ENCODE measurements at regions not wholly inside any gene's neighbourhood (a gene's known extent, or its start where the extent isn't known, plus 50 kb on each side); places are given as distances from the start of the nearest gene placed in this dataset.

GRCh38 chr3:117512975-117513374, 803.4 kb downstream of the TUSC7 start:
- TF ChIP-seq FOXA1 (IDR thresholded peaks at IDR 0.05) (no peak), TARDBP (IDR thresholded peaks at IDR 0.05) (no peak), NFRKB (IDR thresholded peaks at IDR 0.05) (no peak), ARNT (IDR thresholded peaks at IDR 0.05) (no peak), L3MBTL2 (conservative IDR thresholded peaks at IDR 0.05) (no peak)
- POLR2A ChIA-PET: no interaction called here
- no peak for DNase-seq (ENCODE audit: extremely low spot score)
- CTCF ChIA-PET: no interaction called here

- TF ChIP-seq SP1 (IDR thresholded peaks at IDR 0.05): no peak
- TF ChIP-seq HDGF (IDR thresholded peaks at IDR 0.05; ENCODE audit: borderline replicate concordance): no peak
- ChIA-PET CTCF (no interaction called here), POLR2A (no interaction called here)
- DNase-seq (ENCODE audit: extremely low spot score): no peak
Measured at GRCh38 chr3:117515309-117515708, 805.7 kb downstream of the TUSC7 start.

- TF ChIP-seq HDGF (IDR thresholded peaks at IDR 0.05; ENCODE audit: borderline replicate concordance) (no peak), BHLHE40 (IDR thresholded peaks at IDR 0.05; ENCODE audit: borderline replicate concordance) (no peak), LEF1 (IDR thresholded peaks at IDR 0.05; ENCODE audit: borderline replicate concordance) (no peak)
- no peak for DNase-seq (ENCODE audit: extremely low spot score)
- ChIA-PET POLR2A (no interaction called here), CTCF (interaction anchor here (0.6 kb wide), 1 partner anchor 170 kb away, joined by 3 read pairs; no protein-coding TSS in a partner anchor)
Measured at GRCh38 chr3:117518364-117518763, 808.8 kb downstream of the TUSC7 start.

GRCh38 chr3:117519776-117520175, 810.2 kb downstream of the TUSC7 start:
- no peak for DNase-seq (ENCODE audit: extremely low spot score)
- POLR2A ChIA-PET: no interaction called here
- CTCF ChIA-PET: no interaction called here
- TF ChIP-seq FOXA1 (IDR thresholded peaks at IDR 0.05): no peak
- no peak for TF ChIP-seq NFRKB (IDR thresholded peaks at IDR 0.05)

GRCh38 chr3:117520582-117520981, 811.0 kb downstream of the TUSC7 start:
- TF ChIP-seq FOXA1 (IDR thresholded peaks at IDR 0.05) (no peak), SUZ12 (IDR thresholded peaks at IDR 0.05) (no peak), HDGF (IDR thresholded peaks at IDR 0.05; ENCODE audit: borderline replicate concordance) (no peak), FOXK2 (IDR thresholded peaks at IDR 0.05) (no peak), LEF1 (IDR thresholded peaks at IDR 0.05; ENCODE audit: borderline replicate concordance) (no peak), ZNF384 (IDR thresholded peaks at IDR 0.05) (no peak), BHLHE40 (IDR thresholded peaks at IDR 0.05; ENCODE audit: borderline replicate concordance) (no peak), TARDBP (IDR thresholded peaks at IDR 0.05) (no peak), ARNT (IDR thresholded peaks at IDR 0.05) (no peak), CTBP1 (IDR thresholded peaks at IDR 0.05; ENCODE audit: borderline replicate concordance) (no peak)
- ChIA-PET CTCF (no interaction called here), POLR2A (no interaction called here)
- no peak for DNase-seq (ENCODE audit: extremely low spot score)

GRCh38 chr3:117523418-117523817, 813.8 kb downstream of the TUSC7 start:
- TF ChIP-seq FOXA1 (IDR thresholded peaks at IDR 0.05): no peak
- no peak for TF ChIP-seq BHLHE40 (IDR thresholded peaks at IDR 0.05; ENCODE audit: borderline replicate concordance)
- no peak for TF ChIP-seq ARNT (IDR thresholded peaks at IDR 0.05)
- no peak for TF ChIP-seq NFRKB (IDR thresholded peaks at IDR 0.05)
- no peak for TF ChIP-seq ZNF384 (IDR thresholded peaks at IDR 0.05)
- no peak for TF ChIP-seq FOXK2 (IDR thresholded peaks at IDR 0.05)
- no peak for TF ChIP-seq HDGF (IDR thresholded peaks at IDR 0.05; ENCODE audit: borderline replicate concordance)
- ChIA-PET POLR2A (no interaction called here), CTCF (interaction anchor here (0.7 kb wide), 1 partner anchor 70 kb away, joined by 3 read pairs; no protein-coding TSS in a partner anchor)
- no peak for DNase-seq (ENCODE audit: extremely low spot score)

GRCh38 chr3:117524890-117525289, 815.3 kb downstream of the TUSC7 start:
- POLR2A ChIA-PET: no interaction called here
- TF ChIP-seq ARNT (IDR thresholded peaks at IDR 0.05) (no peak), PKNOX1 (IDR thresholded peaks at IDR 0.05) (no peak), FOXA1 (IDR thresholded peaks at IDR 0.05) (no peak), L3MBTL2 (conservative IDR thresholded peaks at IDR 0.05) (no peak), BHLHE40 (IDR thresholded peaks at IDR 0.05; ENCODE audit: borderline replicate concordance) (no peak), SUZ12 (IDR thresholded peaks at IDR 0.05) (no peak), HDGF (IDR thresholded peaks at IDR 0.05; ENCODE audit: borderline replicate concordance) (no peak), SP1 (IDR thresholded peaks at IDR 0.05) (no peak), TARDBP (IDR thresholded peaks at IDR 0.05) (no peak), NFRKB (IDR thresholded peaks at IDR 0.05) (no peak), FOXM1 (IDR thresholded peaks at IDR 0.05; ENCODE audit: borderline replicate concordance) (no peak), CTBP1 (IDR thresholded peaks at IDR 0.05; ENCODE audit: borderline replicate concordance) (no peak), ELF4 (IDR thresholded peaks at IDR 0.05) (no peak), LEF1 (IDR thresholded peaks at IDR 0.05; ENCODE audit: borderline replicate concordance) (no peak), ZNF384 (IDR thresholded peaks at IDR 0.05) (no peak), FOXK2 (IDR thresholded peaks at IDR 0.05) (no peak)
- no peak for DNase-seq (ENCODE audit: extremely low spot score)
- CTCF ChIA-PET: interaction anchor here (0.6 to 0.7 kb wide), 2 partner anchors 172 to 1106 kb away, joined by 3 to 4 read pairs; no protein-coding TSS in a partner anchor

GRCh38 chr3:117526470-117527079, 817.0 kb downstream of the TUSC7 start:
- TF ChIP-seq ARNT (IDR thresholded peaks at IDR 0.05): no peak
- TF ChIP-seq LEF1 (IDR thresholded peaks at IDR 0.05; ENCODE audit: borderline replicate concordance): no peak
- TF ChIP-seq BHLHE40 (IDR thresholded peaks at IDR 0.05; ENCODE audit: borderline replicate concordance): no peak
- TF ChIP-seq FOXA1 (IDR thresholded peaks at IDR 0.05): no peak
- TF ChIP-seq ZNF384 (IDR thresholded peaks at IDR 0.05): no peak
- no peak for TF ChIP-seq PKNOX1 (IDR thresholded peaks at IDR 0.05)
- TF ChIP-seq HDGF (IDR thresholded peaks at IDR 0.05; ENCODE audit: borderline replicate concordance): no peak
- no peak for TF ChIP-seq TARDBP (IDR thresholded peaks at IDR 0.05)
- no peak for TF ChIP-seq SP1 (IDR thresholded peaks at IDR 0.05)
- no peak for TF ChIP-seq NFRKB (IDR thresholded peaks at IDR 0.05)
- no peak for TF ChIP-seq FOXM1 (IDR thresholded peaks at IDR 0.05; ENCODE audit: borderline replicate concordance)
- no peak for TF ChIP-seq ELF4 (IDR thresholded peaks at IDR 0.05)
- no peak for TF ChIP-seq FOXK2 (IDR thresholded peaks at IDR 0.05)
- no peak for TF ChIP-seq L3MBTL2 (conservative IDR thresholded peaks at IDR 0.05)
- TF ChIP-seq SUZ12 (IDR thresholded peaks at IDR 0.05): no peak
- no peak for TF ChIP-seq CTBP1 (IDR thresholded peaks at IDR 0.05; ENCODE audit: borderline replicate concordance)
- CTCF ChIA-PET: interaction anchor here (0.6 to 1.1 kb wide), 3 partner anchors 13 to 1440 kb away, joined by 3 to 5 read pairs (median 3); no protein-coding TSS in a partner anchor
- POLR2A ChIA-PET: no interaction called here
- no peak for DNase-seq (ENCODE audit: extremely low spot score)
